HG03565 (cell line): ENCODE measurements at regions not wholly inside any gene's neighbourhood (a gene's known extent, or its start where the extent isn't known, plus 50 kb on each side); places are given as distances from the start of the nearest gene placed in this dataset.

Source experiments
- ATAC-seq: cut with Tn5 transposase; IDR thresholded peaks from one replicate; pipeline ENCODE4 v1.9.1; 2021; ENCODE audit warnings: mild to moderate bottlenecking, moderate library complexity; ENCODE audit not compliant: unreplicated experiment

GRCh38 chr4:184529283-184529682 is 54.9 kb upstream of the IRF2 start:
- ATAC-seq: no peak

GRCh38 chr4:184528713-184529112 is 54.4 kb upstream of the IRF2 start:
- ATAC-seq: no peak

DNA sequence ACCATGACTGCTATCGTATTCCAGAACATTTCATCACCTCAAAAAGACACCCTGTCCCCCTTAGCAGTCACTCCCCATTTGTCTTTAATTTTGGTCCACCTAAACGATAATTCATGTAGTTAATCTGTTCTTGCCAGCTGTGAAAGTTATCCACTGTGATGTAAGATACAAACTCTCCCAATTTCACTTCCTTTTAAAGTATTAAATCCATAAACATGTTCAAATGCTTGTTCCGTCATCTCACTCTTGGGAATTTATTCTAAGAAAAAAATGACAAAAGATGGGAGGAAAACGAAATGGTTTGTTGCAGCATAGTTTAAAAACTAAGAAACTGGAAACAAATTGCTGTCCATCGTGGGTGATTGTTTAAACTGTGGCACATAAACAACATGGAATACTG is 53.7 kb upstream of the IRF2 start:
- ATAC-seq: no peak

GRCh38 chr4:184526228-184526627 is 51.9 kb upstream of the IRF2 start:
- ATAC-seq: no peak
